ENCODE measurements at regions not wholly inside any gene's neighbourhood (a gene's known extent, or its start where the extent isn't known, plus 50 kb on each side); places are given as distances from the start of the nearest gene placed in this dataset.
"Not testable (repeated sequence)": the region's sequence is repeated elsewhere in the genome, so short reads cannot be mapped to it uniquely, and the experiment has no call there.

DNA sequence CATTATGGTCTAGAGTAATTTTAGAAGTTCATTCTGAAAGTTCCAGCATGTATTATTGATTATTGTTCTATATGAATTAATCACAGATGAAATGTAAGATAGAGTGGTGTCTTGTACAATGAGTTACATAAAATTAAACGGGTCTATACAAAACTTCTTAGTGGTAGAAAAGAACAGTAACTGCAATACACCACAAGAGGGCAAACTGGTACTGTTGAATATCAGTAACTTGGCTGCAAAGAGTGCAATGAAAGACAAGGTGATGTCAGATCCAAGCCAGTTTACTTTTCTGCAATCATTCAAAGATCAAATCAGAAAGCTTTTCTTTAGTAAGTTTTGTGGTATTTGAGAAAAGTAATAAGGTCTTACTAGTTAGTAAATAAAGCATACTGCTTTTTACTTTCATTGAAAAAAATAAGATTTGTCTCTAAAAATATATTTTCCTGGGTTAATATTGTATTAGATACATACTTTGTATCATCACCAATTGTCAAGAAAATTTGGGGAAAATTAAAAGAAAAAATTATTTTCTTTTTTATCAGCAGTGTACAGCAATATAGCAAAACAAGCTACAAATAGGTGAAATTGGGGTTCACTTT lies 66.4 kb upstream of the BTG3 start:
- DNase-seq (ENCODE audit: low read depth) = no peak

- not testable (repeated sequence) for DNase-seq (ENCODE audit: low read depth)
Observed at GRCh38 chr21:17676930-17677329, 64.2 kb upstream of the BTG3 start.

DNA sequence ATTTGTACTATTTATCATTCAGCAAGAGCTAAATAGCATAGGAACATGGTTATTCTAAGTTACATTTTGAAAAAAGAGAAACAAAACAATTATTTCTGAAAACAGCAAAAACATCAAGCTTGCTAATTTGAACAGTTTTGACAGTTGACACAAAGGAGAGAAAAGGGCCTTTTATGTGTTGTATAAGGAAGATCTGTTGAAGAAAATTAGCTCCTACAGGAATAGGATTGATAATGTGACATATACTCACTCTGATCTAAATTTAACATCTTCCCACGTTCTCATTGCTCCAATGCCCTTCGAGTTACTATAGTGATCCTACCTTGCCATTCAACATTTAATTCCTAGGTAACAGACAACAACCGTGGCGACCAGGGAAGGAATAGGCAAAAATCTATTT lies 61.4 kb upstream of the BTG3 start:
- DNase-seq (ENCODE audit: low read depth) = no peak

DNA sequence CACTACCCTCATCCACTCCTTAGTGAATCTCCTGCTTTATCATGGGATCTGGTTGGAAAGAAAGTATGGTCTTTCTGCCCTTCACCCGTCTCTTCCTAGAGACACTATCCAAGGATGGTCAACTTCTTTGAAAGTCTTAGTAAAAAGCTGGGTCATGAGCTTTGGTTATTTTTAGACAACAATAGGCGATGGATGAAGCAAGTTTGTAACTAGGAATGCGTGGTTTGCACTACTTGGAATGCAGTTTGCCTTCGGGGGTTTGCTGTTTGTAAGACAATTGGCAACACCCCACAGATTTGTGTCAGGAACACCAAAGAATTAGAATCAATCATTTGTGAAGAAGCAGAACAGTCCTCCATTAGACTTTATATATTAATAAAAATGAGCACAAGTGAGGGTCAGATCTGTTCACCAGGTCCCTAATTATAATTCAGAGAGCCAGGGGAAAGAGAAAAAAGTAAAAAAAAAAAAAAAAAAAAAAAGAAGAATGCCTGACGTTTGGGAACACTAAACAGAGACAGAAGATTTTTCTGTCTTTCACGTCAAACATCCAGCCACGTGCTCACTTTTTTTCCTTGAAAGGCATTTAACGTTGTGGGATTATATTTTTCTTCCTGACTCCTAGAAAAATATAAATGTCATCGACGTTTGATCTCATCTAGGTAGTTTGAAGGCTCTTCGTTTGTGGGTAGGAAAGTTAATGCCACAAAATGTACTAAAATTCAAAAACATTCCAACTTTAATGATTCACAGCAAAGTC lies 60.7 kb upstream of the BTG3 start:
- no peak for DNase-seq (ENCODE audit: low read depth)

DNA sequence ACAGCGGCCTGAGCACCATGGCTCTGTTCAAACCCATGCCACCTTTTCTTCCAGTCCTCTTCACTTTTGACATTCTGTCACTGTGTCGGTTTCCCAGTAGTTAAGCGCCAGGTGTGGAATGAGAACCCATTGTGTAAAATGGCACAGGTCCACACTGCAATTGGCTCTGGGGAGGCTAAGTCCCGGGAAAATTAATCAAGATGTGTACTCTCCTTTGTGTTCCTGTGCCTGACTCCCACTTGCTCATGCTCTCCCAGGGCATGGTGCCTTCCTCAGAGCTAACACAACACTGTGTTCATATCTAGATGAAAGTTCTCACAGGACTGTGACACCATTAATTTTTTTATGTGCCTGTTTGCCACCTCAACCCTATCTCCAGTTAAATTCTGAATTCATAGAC lies 59.0 kb upstream of the BTG3 start:
- DNase-seq (ENCODE audit: low read depth) = no peak

DNA sequence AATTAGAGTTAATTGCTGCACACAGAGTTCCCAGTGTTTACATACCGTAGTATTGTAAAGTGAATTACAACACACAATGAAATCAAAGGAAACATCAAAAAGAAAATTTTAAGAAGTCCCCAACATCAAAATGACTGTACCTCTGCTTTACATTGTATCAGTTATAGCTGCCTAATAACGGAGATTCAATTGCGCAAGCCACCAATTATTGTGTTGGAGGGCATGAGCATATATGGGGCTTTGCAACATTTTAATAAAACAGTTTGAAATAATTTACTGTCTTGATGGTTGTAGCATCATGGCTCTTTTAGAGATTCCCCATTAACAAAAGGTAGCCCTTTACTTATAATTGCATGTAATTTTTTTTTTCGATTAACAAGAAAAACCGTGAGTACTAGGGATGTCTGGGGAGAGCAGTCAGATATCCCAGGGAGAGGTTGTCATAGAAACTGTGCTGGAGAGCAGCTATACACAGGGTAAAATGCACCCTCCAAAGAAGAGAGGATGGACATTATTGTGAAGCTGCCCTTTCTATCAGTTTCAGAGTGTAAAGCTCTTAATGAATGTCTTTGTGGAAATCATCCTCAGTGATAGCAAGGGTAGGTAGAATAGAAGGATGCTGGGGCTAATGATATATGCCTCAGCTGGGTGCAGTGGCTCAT lies 55.9 kb upstream of the BTG3 start:
- no peak for DNase-seq (ENCODE audit: low read depth)

GRCh38 chr21:17667256-17667655 lies 54.6 kb upstream of the BTG3 start:
- no peak for DNase-seq (ENCODE audit: low read depth)

Data from activated T-helper 9 cell treated with anti-CD3 and anti-CD28 coated beads, Interleukin-2, amount 50 U/mL, for 16 hours (primary cell).